HepG2 (cell line): ENCODE measurements at regions not wholly inside any gene's neighbourhood (a gene's known extent, or its start where the extent isn't known, plus 50 kb on each side); places are given as distances from the start of the nearest gene placed in this dataset.

Source experiments
- ATAC-seq: fragments of 200-7000 bp; cut with Tn5 transposase; 3 replicates; pipeline ENCODE4 v1.9.1; 2020; ENCODE audit warnings: mild to moderate bottlenecking, moderate library complexity
- BruUV-seq: library from RNA; stranded (reverse); fragments of 400-500 nt; replicated peaks from 2 replicates; lab custom pipeline; 2021; lab: Mats Ljungman, UMichigan
- CTCF ChIA-PET: fragments of 300-600 bp; formaldehyde crosslinking; extraction: SDS; loops from one replicate; lab custom pipeline; 2021; ENCODE audit warnings: low total read pairs, inconsistent platforms, low intra/inter-chr PET ratio; lab: Yijun Ruan, JAX
- POLR2A ChIA-PET: fragments of 350-600 bp; sonication (Branson Sonifier 250); formaldehyde crosslinking; loops from one replicate; lab custom pipeline; 2020; ENCODE audit warnings: antibody characterized with exemption, inconsistent platforms; lab: Yijun Ruan, JAX
- DNase-seq: peaks from one replicate; pipeline ENCODE4 v3.0.0-alpha.2; 2015; ENCODE audit warnings: low spot score
- FAIRE-seq: peaks from 3 replicates; lab custom pipeline; 2011; peaks lifted over from hg19 to GRCh38; lab: Jason Lieb, UNC
- H2AFZ ChIP-seq: one replicate; pipeline ENCODE4 v1.6.1; 2011; ENCODE audit warnings: low read length, inconsistent platforms
- H3K27ac ChIP-seq: fragments of 300-600 bp; 3 replicates; pipeline ENCODE4 v1.8.0; 2011; ENCODE audit warnings: mixed run types, mild to moderate bottlenecking, mixed read lengths, low read length, inconsistent platforms; ENCODE audit not compliant: insufficient read depth; ENCODE audit errors: extremely low read length
- H3K27me3 ChIP-seq, 2 experiments: fragments of 200-600 bp in 1 of 2; 2 replicates in 1 of 2; 3 replicates in 1 of 2; pipeline versions ENCODE4 v1.6.0 to v1.8.0; 2011; ENCODE audit warnings: low read length in 2 of 2, mild to moderate bottlenecking in 2 of 2, moderate library complexity in 2 of 2, inconsistent platforms in 1 of 2; ENCODE audit not compliant: insufficient read depth in 2 of 2, control insufficient read depth in 1 of 2
- H3K36me3 ChIP-seq, 2 experiments: fragments of 200-600 bp in 1 of 2; replicated peaks in 1 of 2; 2 replicates in 1 of 2; 3 replicates in 1 of 2; pipeline versions ENCODE4 v1.5.1 to v1.8.0; 2011; ENCODE audit warnings: low read length in 2 of 2, inconsistent platforms in 1 of 2; ENCODE audit not compliant: insufficient read depth in 2 of 2, control insufficient read depth in 1 of 2
- H3K4me1 ChIP-seq: 2 replicates; pipeline ENCODE4 v1.5.1; 2012; ENCODE audit warnings: low read length, inconsistent platforms; ENCODE audit not compliant: insufficient read depth
- H3K4me2 ChIP-seq: 2 replicates; pipeline ENCODE4 v1.6.0; 2011; ENCODE audit warnings: low read depth, low read length, inconsistent platforms
- H3K4me3 ChIP-seq, 3 experiments: fragments of 200-600 bp in 1 of 3; sonication (generic), shearing (Covaris generic) in 1 of 3; replicated peaks in 1 of 3; 2 replicates each; pipeline ENCODE4 v1.5.1; 2011 to 2016; ENCODE audit warnings: low read length in 3 of 3, inconsistent platforms in 2 of 3, low read depth in 2 of 3, mild to moderate bottlenecking in 2 of 3, control low read depth in 1 of 3, mixed read lengths in 1 of 3; ENCODE audit not compliant: insufficient read depth in 1 of 3
- H3K79me2 ChIP-seq: one replicate; pipeline ENCODE4 v1.6.1; 2011; ENCODE audit warnings: low read length, inconsistent platforms; ENCODE audit not compliant: insufficient read depth
- H3K9ac ChIP-seq: 2 replicates; pipeline ENCODE4 v1.6.0; 2011; ENCODE audit warnings: mild to moderate bottlenecking, low read depth, low read length, inconsistent platforms; ENCODE audit not compliant: insufficient read depth
- H3K9me3 ChIP-seq: 2 replicates; pipeline ENCODE4 v1.5.1; 2012; ENCODE audit warnings: mild to moderate bottlenecking, low read length
- H4K20me1 ChIP-seq: 2 replicates; pipeline ENCODE4 v1.6.0; 2011; ENCODE audit warnings: inconsistent platforms, mild to moderate bottlenecking, low read length, moderate library complexity; ENCODE audit not compliant: insufficient read depth
- AFF4 ChIP-seq: sonication (generic); formaldehyde crosslinking; IDR thresholded peaks from 2 replicates; pipeline ENCODE4 v1.4.0; 2020; ENCODE audit warnings: missing genetic modification reagents
- CHD4 ChIP-seq: fragments of 200-600 bp; sonication (generic); IDR thresholded peaks from 2 replicates; pipeline ENCODE4 v1.7.0; 2017; ENCODE audit warnings: mild to moderate bottlenecking, low read length, borderline replicate concordance
- FOXP4 ChIP-seq: sonication (generic); formaldehyde crosslinking; IDR thresholded peaks from 2 replicates; pipeline ENCODE4 v1.4.0; 2020; ENCODE audit warnings: missing genetic modification reagents
- KAT7 ChIP-seq: IDR thresholded peaks from 2 replicates; pipeline ENCODE4 v1.6.1; 2018; ENCODE audit warnings: borderline replicate concordance, missing compliant biosample characterization
- MAFF ChIP-seq: IDR thresholded peaks from 2 replicates; pipeline ENCODE4 v1.6.1; 2011; ENCODE audit warnings: low read depth, low read length, improper control_type of control experiment
- PCBP1 ChIP-seq: fragments of 200-400 bp; formaldehyde crosslinking; IDR thresholded peaks from 2 replicates; pipeline ENCODE4 v1.6.1; 2017; ENCODE audit warnings: mild to moderate bottlenecking, low read depth, low read length, borderline replicate concordance
- RELA ChIP-seq: sonication (generic); formaldehyde crosslinking; IDR thresholded peaks from 2 replicates; pipeline ENCODE4 v1.4.0; 2020; ENCODE audit warnings: missing genetic modification reagents
- SMAD3 ChIP-seq: sonication (generic); formaldehyde crosslinking; IDR thresholded peaks from 2 replicates; pipeline ENCODE4 v1.4.0; 2020; ENCODE audit warnings: missing genetic modification reagents
- SRSF9 ChIP-seq: fragments of 200-400 bp; formaldehyde crosslinking; IDR thresholded peaks from 2 replicates; pipeline ENCODE4 v1.6.1; 2018; ENCODE audit warnings: borderline replicate concordance, mild to moderate bottlenecking, low read depth, low read length; ENCODE audit not compliant: insufficient read depth, poor library complexity, severe bottlenecking
- ZFP36L1 ChIP-seq: sonication (generic); formaldehyde crosslinking; IDR thresholded peaks from 2 replicates; pipeline ENCODE4 v1.8.0; 2022; ENCODE audit warnings: mild to moderate bottlenecking, missing genetic modification reagents, moderate library complexity
- ZNF180 ChIP-seq: sonication (generic); formaldehyde crosslinking; IDR thresholded peaks from 2 replicates; pipeline ENCODE4 v1.4.0; 2020; ENCODE audit warnings: low read depth, missing genetic modification reagents, borderline replicate concordance
- ZNF251 ChIP-seq: sonication (generic); formaldehyde crosslinking; IDR thresholded peaks from 2 replicates; pipeline ENCODE4 v1.9.0; 2021; ENCODE audit warnings: mild to moderate bottlenecking, missing genetic modification reagents
- WGBS: methylation state at CpG from one replicate; pipeline ENCODE4 v1.1.6; 2017; ENCODE audit warnings: low lambda C conversion rate; 5-methylcytosine and 5-hydroxymethylcytosine counted together
- in situ Hi-C: cut with HindIII; loops from 2 replicates; pipeline ENCODE4 v1.10.0; 2017; ENCODE audit warnings: low pct_unique_long_range_greater_than_20kb; ENCODE audit not compliant: extremely low pct_ligation_motif_present
- intact Hi-C: fragments of 100-400 bp; cut with micrococcal nuclease; formaldehyde crosslinking; loops from one replicate; pipeline ENCODE4 v1.10.0; 2022; ENCODE audit not compliant: unreplicated experiment

GRCh38 chr11:87903345-87903744, 271.9 kb downstream of the RAB38 start:
- FAIRE-seq = no peak
- H3K36me3 ChIP-seq = no peaks in the 10 kb centered on the region
- no peaks in the 10 kb centered on the region for H3K27me3 ChIP-seq
- no peaks in the 10 kb centered on the region for H4K20me1 ChIP-seq
- POLR2A ChIA-PET = no interaction called here
- H2AFZ ChIP-seq = no peak overlapping the region
- 2% methylated on average over 3 of the region's 3 CpGs for WGBS
- H3K79me2 ChIP-seq = no peaks in the 10 kb centered on the region
- intact Hi-C loops (no loop called here), in situ Hi-C loops (no loop called here)
- no peaks in the 10 kb centered on the region for H3K9me3 ChIP-seq
- CTCF ChIA-PET = no interaction called here
- no TSS peak for BruUV-seq
- no peak overlapping the region for H3K27ac ChIP-seq
- H3K4me1 ChIP-seq = no peaks in the 10 kb centered on the region
- H3K4me2 ChIP-seq = no peak overlapping the region
- TF ChIP-seq ZFP36L1 (CRISPR knock-in tag) (no peak), SMAD3 (CRISPR knock-in tag) (no peak), RELA (CRISPR knock-in tag) (no peak), FOXP4 (CRISPR knock-in tag) (no peak), AFF4 (no peak), ZNF251 (CRISPR knock-in tag) (no peak), SRSF9 (no peak), ZNF180 (no peak), KAT7 (CRISPR knock-in tag) (no peak), PCBP1 (no peak), CHD4 (no peak), MAFF (no peak)
- H3K4me3 ChIP-seq = no peak overlapping the region
- ATAC-seq = no peak
- no peak overlapping the region for H3K9ac ChIP-seq
- DNase-seq = no peak
